Neural progenitor cell (in vitro differentiated cells): ENCODE measurements at regions not wholly inside any gene's neighbourhood (a gene's known extent, or its start where the extent isn't known, plus 50 kb on each side); places are given as distances from the start of the nearest gene placed in this dataset.

Source experiments
- EZH2 ChIP-seq: fragments of 200-600 bp; sonication (generic); IDR thresholded peaks from 2 replicates; pipeline ENCODE4 v1.6.1; 2017; ENCODE audit warnings: antibody characterized with exemption, mild to moderate bottlenecking, moderate library complexity
- TF ChIP-seq, protein P1 (sequence below): fragments of 200-600 bp; sonication (generic); IDR thresholded peaks from 2 replicates; pipeline ENCODE4 v1.5.1; 2017; ENCODE audit warnings: antibody characterized with exemption, mild to moderate bottlenecking

DNA sequence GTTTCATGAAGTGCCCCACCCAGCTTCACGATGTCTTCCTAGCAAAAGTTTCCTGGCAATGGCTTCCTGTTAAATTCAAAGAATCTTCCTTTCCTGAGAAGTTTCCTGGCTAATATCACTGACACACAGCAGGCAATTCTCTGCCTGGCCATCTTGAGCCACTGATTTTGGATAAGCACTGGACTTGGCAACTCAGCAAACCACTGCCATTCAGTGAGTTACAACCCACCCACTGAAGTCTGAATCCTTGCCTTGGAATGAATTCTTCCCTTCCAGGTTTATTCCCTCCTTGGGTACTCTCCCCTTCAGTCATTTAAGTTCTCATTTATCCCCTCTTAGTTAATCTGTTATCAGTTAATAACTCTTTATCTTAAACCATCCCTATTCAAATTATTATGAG lies 426.0 kb downstream of the MBD2 start:
- TF ChIP-seq, protein P1, sequence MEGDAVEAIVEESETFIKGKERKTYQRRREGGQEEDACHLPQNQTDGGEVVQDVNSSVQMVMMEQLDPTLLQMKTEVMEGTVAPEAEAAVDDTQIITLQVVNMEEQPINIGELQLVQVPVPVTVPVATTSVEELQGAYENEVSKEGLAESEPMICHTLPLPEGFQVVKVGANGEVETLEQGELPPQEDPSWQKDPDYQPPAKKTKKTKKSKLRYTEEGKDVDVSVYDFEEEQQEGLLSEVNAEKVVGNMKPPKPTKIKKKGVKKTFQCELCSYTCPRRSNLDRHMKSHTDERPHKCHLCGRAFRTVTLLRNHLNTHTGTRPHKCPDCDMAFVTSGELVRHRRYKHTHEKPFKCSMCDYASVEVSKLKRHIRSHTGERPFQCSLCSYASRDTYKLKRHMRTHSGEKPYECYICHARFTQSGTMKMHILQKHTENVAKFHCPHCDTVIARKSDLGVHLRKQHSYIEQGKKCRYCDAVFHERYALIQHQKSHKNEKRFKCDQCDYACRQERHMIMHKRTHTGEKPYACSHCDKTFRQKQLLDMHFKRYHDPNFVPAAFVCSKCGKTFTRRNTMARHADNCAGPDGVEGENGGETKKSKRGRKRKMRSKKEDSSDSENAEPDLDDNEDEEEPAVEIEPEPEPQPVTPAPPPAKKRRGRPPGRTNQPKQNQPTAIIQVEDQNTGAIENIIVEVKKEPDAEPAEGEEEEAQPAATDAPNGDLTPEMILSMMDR: no peak
- no peak for TF ChIP-seq EZH2
